Hepatic stellate cell (primary cell): ENCODE measurements at regions not wholly inside any gene's neighbourhood (a gene's known extent, or its start where the extent isn't known, plus 50 kb on each side); places are given as distances from the start of the nearest gene placed in this dataset.
"Not testable (repeated sequence)": the region's sequence is repeated elsewhere in the genome, so short reads cannot be mapped to it uniquely, and the experiment has no call there.

ENCODE experiments used
- DNase-seq: peaks from one replicate; pipeline ENCODE4 v3.0.0; 2011; ENCODE audit warnings: low spot score

DNA sequence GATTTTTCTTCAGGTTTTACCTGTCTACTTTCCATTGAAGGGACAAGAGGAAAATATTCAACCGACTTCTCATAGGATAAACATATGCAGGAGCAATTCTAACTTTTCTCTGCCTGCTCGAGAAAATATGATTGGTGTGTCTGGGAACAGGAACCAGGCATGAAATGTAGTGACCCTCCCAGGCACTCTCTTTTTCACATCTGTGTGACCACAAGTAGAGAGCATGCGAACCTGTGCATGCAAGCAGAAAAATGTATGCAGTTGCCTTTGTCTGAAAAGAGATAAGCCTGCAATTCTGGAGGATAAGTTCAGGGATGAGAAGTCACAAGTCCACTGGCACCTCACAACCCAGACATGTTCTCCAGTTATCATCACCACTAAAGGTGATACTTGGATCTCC lies 583.5 kb upstream of the FAT3 start:
- no peak for DNase-seq

GRCh38 chr11:91639359-91639758 lies 585.3 kb upstream of the FAT3 start:
- no peak for DNase-seq

GRCh38 chr11:91630916-91631673 lies 593.5 kb upstream of the FAT3 start:
- no peak for DNase-seq

DNA sequence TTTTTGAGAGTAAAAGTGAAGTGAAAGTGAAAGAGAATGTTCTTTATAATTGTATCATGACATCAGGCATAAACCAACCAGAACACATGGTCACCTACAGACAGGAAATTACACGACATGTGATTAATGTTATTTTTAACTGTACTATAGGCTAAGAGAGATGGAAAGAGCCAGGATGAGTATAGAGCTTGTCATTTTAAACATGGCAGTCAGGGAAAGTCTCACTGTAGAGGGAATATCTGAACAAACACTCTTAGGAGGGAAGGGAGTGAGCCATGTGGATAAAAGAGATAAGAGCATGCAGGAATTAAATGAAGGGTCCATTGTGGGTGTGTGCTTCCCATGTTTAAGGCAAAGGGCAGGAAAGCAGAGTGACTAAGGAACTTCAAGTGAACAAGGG lies 599.1 kb upstream of the FAT3 start:
- DNase-seq, result no peak

GRCh38 chr11:91624021-91624420 lies 600.6 kb upstream of the FAT3 start:
- no peak for DNase-seq

GRCh38 chr11:91608677-91609076 lies 615.9 kb upstream of the FAT3 start:
- DNase-seq, result no peak

DNA sequence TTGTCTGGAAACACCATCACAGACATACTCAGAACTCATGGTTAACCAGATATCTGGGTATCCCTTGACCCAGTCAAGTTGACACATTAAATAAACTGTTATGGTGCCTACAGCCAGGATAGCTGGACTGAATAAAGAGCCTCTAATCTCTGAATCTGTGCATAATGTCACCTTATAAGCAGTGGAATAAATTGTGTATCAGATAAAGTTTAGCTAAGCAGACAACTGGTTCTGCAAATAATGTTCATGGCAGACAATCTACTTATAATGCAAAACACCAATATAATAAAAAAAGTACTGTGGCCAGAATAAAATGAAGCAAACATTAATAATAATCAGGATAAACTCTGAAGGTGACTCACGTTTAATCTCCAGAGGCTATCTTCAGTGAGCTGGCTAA lies 628.5 kb upstream of the FAT3 start:
- no peak for DNase-seq

- DNase-seq, result no peak
Measured at GRCh38 chr11:91591021-91591420, 633.6 kb upstream of the FAT3 start.

- DNase-seq, result no peak
Measured at GRCh38 chr11:91587131-91587530, 637.5 kb upstream of the FAT3 start.

GRCh38 chr11:91585035-91585801 lies 639.4 kb upstream of the FAT3 start:
- no peak for DNase-seq

DNA sequence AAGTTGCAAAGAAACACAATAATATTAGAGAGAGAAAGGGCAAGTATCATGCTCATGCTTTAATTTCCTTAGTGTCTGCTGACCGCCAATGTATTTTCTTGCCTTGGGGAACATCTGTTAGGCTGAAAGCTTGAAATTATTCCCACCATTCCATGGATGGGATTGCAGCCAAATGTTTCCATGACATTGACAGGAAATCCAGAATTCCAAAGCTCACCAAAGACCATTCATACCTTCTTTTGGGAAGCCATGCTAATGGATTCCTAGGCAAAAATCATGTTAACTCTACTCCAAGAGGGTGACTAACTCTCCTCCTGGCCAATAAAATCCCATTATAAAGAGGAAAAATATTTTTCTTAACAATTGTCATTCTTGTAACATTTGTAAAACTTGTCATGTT lies 661.4 kb upstream of the FAT3 start:
- no peak for DNase-seq

DNA sequence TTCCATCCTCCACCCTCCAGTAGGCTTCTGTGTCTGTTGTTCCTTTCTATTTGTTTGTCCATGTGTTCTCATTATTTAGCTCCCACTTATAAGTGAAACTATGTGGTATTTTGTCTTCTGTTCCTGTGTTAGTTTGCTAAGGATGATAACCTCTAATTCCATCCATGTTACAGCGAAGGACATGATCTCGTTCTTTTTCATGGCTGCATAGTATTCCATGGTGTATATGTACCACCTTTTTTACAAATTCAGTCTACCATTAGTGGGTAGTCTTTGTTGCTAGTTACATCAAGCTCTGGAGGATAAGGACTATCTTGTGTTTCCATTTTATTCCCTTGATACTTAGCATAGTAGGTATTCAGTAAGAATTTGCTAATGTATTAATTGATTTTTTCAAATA lies 664.2 kb upstream of the FAT3 start:
- DNase-seq, result no peak

DNA sequence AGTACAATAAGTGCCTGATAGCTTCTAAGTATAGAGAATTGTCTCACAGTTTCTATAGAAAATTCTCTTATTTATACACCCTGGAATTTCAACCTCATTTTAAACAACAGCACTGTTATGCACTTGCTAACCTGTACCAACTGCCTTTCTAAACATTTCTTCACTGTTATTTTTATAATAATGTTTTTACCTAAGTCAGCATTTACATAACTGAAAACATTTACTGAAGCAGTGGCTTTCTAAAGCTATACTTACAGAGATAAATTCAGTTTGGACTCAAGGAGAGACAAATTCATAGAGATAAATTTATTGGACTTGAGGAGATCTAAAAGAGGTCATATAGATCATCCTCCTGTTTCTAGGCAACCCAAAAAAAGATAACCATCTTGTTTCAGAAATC lies 686.6 kb upstream of the FAT3 start:
- DNase-seq, result no peak

DNA sequence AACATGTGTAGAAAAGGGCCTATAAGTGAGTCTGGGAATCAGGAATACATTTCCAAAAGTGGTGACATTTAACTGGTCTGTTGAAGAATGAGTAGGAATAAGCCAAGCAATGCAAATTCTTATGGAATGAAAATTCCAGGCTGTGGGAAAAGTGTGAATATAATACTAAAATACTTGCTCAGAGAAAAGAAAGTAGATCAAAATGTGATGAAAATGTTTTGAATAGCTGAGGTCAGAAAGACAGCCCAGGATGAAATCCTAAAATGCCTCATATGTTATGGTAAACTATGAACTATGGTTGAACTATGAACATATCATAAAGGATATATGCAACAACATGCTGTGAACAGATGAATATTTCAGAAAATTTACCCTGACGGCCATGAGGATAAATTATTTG lies 688.3 kb upstream of the FAT3 start:
- no peak for DNase-seq

DNA sequence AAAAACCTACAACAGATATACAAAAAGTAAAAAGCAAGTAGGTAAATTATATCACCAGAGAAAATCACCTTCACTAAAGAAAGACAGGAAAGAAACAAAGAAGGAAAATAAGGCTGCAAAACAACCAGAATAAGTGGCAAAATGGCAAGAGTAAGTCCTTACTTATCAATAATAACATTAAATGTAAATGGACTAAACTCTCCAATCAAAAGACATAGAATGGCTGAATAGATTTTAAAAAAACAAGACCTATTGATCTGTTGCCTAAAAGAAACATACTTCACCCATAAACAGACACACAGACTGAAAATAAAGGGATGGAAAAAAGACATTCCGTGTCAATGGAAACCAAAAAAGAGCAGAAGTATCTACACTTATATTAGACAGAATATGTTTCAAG lies 695.7 kb upstream of the FAT3 start:
- DNase-seq, result no peak

GRCh38 chr11:91527380-91528030 lies 697.1 kb upstream of the FAT3 start:
- DNase-seq, result no peak

- no peak for DNase-seq
Measured at GRCh38 chr11:91513734-91514133, 710.9 kb upstream of the FAT3 start.

- no peak for DNase-seq
Measured at GRCh38 chr11:91497847-91498246, 726.8 kb upstream of the FAT3 start.

- no peak for DNase-seq
Measured at GRCh38 chr11:91495837-91496236, 728.8 kb upstream of the FAT3 start.

DNA sequence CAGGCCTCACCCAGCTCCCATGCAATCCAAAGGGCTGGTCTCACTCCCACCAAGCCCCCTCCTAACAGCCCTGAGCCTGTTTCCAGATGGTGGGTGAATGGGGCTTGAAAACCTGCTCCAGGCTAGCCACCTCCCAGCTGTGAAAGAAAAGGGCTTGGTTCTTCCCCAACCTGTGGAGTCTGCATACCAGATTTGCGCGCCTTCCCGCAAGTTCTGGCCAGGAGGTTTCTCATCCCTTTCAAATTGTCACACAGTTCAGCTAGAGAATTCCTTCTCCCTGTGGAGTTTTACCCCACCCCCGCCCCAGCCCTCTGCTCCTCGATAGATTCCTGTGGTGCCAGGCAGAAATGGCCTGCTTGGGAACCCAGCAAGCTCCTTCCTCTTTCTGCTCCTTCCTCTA lies 734.6 kb upstream of the FAT3 start:
- no peak for DNase-seq

DNA sequence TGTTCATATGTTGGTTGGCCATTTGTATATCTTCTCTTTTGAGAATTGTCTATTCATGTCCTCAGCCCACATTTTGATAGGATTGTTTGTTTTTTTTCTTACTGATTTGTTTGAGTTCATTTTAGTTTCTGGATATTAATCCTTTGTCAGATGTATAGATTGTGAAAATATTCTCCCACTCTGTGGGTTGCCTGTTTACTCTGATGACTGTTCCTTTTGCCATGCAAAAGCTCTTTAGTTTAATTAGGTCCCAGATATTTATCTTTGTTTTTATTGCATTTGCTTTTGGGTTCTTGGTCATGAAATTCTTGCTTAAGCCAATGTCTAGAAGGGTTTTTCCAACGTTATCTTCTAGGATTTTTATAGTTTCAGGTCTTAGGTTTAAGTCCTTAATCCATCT lies 740.7 kb upstream of the FAT3 start:
- DNase-seq, result not testable (repeated sequence)

GRCh38 chr11:91481875-91482274 lies 742.7 kb upstream of the FAT3 start:
- DNase-seq, result not testable (repeated sequence)

DNA sequence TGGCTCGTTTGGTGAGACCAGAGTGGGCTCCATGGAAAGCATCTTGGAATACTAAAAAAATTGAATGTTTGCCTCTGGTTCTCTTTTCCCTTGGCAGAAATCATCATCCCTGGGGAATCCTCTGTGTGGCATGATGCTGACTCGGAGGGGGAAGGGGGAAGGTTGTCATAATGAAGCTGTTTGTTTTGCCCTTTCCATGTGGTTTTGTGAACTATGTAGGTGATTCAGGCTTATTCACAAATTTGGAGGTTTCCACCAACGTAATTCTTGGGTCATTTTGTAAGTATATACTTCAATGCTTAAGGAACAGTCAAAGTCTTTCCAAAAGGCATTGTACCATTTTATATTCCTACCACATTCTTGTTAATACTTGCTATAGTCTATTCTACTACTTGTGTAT lies 754.0 kb upstream of the FAT3 start:
- DNase-seq, result no peak
